ENCODE measurements at regions not wholly inside any gene's neighbourhood (a gene's known extent, or its start where the extent isn't known, plus 50 kb on each side); places are given as distances from the start of the nearest gene placed in this dataset.

- H3K9me3 Mint-ChIP-seq = peaks cover 0 to 10% (median 6%) of the 10 kb centered on the region in 9 donors
- H3K27me3 Mint-ChIP-seq = peaks cover 12 to 31% (median 19%) of the 10 kb centered on the region in 5 donors
- no peak overlapping the region for H3K4me3 Mint-ChIP-seq
- H3K4me1 Mint-ChIP-seq = no peaks in the 10 kb centered on the region
- no peak for ATAC-seq
- H3K36me3 Mint-ChIP-seq = peaks cover 0 to 11% (median 0%) of the 10 kb centered on the region in 3 donors
- DNase-seq = no peak
- no peak overlapping the region for H3K27ac Mint-ChIP-seq
- POLR2A ChIA-PET = interaction anchor here (0.6 kb wide), 1 partner anchor 123 kb away, joined by 3 read pairs; no protein-coding TSS in a partner anchor
Observed at GRCh38 chr2:54360055-54360792, 95.9 kb upstream of the SPTBN1 start.

- no peak for ATAC-seq
- no peak overlapping the region for H3K4me3 Mint-ChIP-seq
- H3K9me3 Mint-ChIP-seq = peaks cover 13 to 49% (median 25%) of the 10 kb centered on the region in 9 donors
- H3K4me1 Mint-ChIP-seq = no peaks in the 10 kb centered on the region
- no peak for DNase-seq
- H3K27ac Mint-ChIP-seq = no peak overlapping the region
- POLR2A ChIA-PET = no interaction called here
- H3K36me3 Mint-ChIP-seq = peaks cover 0 to 30% (median 8%) of the 10 kb centered on the region in 3 donors
- peaks cover 8 to 23% (median 16%) of the 10 kb centered on the region in 5 donors for H3K27me3 Mint-ChIP-seq
Observed at GRCh38 chr2:54364409-54364808, 91.7 kb upstream of the SPTBN1 start.

GRCh38 chr2:54365661-54366060 is 90.5 kb upstream of the SPTBN1 start:
- no peak overlapping the region for H3K27ac Mint-ChIP-seq
- peaks cover 13 to 56% (median 25%) of the 10 kb centered on the region in 9 donors for H3K9me3 Mint-ChIP-seq
- no peaks in the 10 kb centered on the region for H3K4me1 Mint-ChIP-seq
- DNase-seq (no peak), ATAC-seq (no peak)
- POLR2A ChIA-PET = no interaction called here
- H3K36me3 Mint-ChIP-seq = peaks cover 0 to 31% (median 8%) of the 10 kb centered on the region in 3 donors
- H3K4me3 Mint-ChIP-seq = no peak overlapping the region
- peaks cover 4 to 12% (median 10%) of the 10 kb centered on the region in 5 donors for H3K27me3 Mint-ChIP-seq

- H3K4me3 Mint-ChIP-seq = no peak overlapping the region
- peaks cover 4 to 15% (median 12%) of the 10 kb centered on the region in 5 donors for H3K27me3 Mint-ChIP-seq
- DNase-seq (no peak), ATAC-seq (no peak)
- H3K9me3 Mint-ChIP-seq = peaks cover 13 to 56% (median 25%) of the 10 kb centered on the region in 9 donors
- POLR2A ChIA-PET = no interaction called here
- no peaks in the 10 kb centered on the region for H3K4me1 Mint-ChIP-seq
- no peak overlapping the region for H3K27ac Mint-ChIP-seq
- peaks cover 0 to 31% (median 8%) of the 10 kb centered on the region in 3 donors for H3K36me3 Mint-ChIP-seq
Observed at GRCh38 chr2:54366487-54367280, 89.4 kb upstream of the SPTBN1 start.

GRCh38 chr2:54370405-54371104 is 85.6 kb upstream of the SPTBN1 start:
- DNase-seq = no peak
- peaks cover 0 to 22% (median 8%) of the 10 kb centered on the region in 3 donors for H3K36me3 Mint-ChIP-seq
- no peaks in the 10 kb centered on the region for H3K4me1 Mint-ChIP-seq
- peaks cover 2 to 19% (median 13%) of the 10 kb centered on the region in 5 donors for H3K27me3 Mint-ChIP-seq
- H3K9me3 Mint-ChIP-seq = peaks cover 0 to 43% (median 24%) of the 10 kb centered on the region in 9 donors
- no peak overlapping the region for H3K4me3 Mint-ChIP-seq
- no peak overlapping the region for H3K27ac Mint-ChIP-seq
- POLR2A ChIA-PET = no interaction called here
- ATAC-seq = no peak

GRCh38 chr2:54371460-54372065 is 84.6 kb upstream of the SPTBN1 start:
- H3K4me3 Mint-ChIP-seq = no peak overlapping the region
- POLR2A ChIA-PET = no interaction called here
- H3K9me3 Mint-ChIP-seq = peaks cover 0 to 35% (median 18%) of the 10 kb centered on the region in 9 donors
- no peaks in the 10 kb centered on the region for H3K4me1 Mint-ChIP-seq
- H3K27me3 Mint-ChIP-seq = peaks cover 3 to 20% (median 19%) of the 10 kb centered on the region in 5 donors
- no peak for DNase-seq
- H3K27ac Mint-ChIP-seq = no peak overlapping the region
- ATAC-seq = no peak
- peaks cover 0 to 18% (median 8%) of the 10 kb centered on the region in 3 donors for H3K36me3 Mint-ChIP-seq

- Mint-ChIP-seq H3K4me3 (no peak overlapping the region), H3K4me1 (no peaks in the 10 kb centered on the region), H3K9me3 (peaks cover 0 to 27% (median 15%) of the 10 kb centered on the region in 9 donors), H3K36me3 (peaks cover 0 to 18% (median 8%) of the 10 kb centered on the region in 3 donors), H3K27ac (no peak overlapping the region), H3K27me3 (peaks cover 3 to 22% (median 19%) of the 10 kb centered on the region in 5 donors)
- DNase-seq = no peak
- no peak for ATAC-seq
- POLR2A ChIA-PET = no interaction called here
Observed at GRCh38 chr2:54372361-54372760, 83.8 kb upstream of the SPTBN1 start.

GRCh38 chr2:54373855-54374254 is 82.3 kb upstream of the SPTBN1 start:
- Mint-ChIP-seq H3K27ac (no peak overlapping the region), H3K9me3 (peaks cover 0 to 12% (median 4%) of the 10 kb centered on the region in 9 donors), H3K27me3 (peaks cover 3 to 23% (median 19%) of the 10 kb centered on the region in 5 donors), H3K4me1 (no peaks in the 10 kb centered on the region), H3K36me3 (peaks cover 0 to 7% (median 2%) of the 10 kb centered on the region in 3 donors), H3K4me3 (no peak overlapping the region)
- ATAC-seq (no peak), DNase-seq (no peak)
- POLR2A ChIA-PET = no interaction called here

- Mint-ChIP-seq H3K27me3 (peaks cover 3 to 23% (median 19%) of the 10 kb centered on the region in 5 donors), H3K27ac (no peak overlapping the region), H3K36me3 (no peaks in the 10 kb centered on the region), H3K4me1 (no peaks in the 10 kb centered on the region), H3K4me3 (no peak overlapping the region), H3K9me3 (peaks cover 0 to 3% (median 0%) of the 10 kb centered on the region in 9 donors)
- POLR2A ChIA-PET = no interaction called here
- ATAC-seq = no peak
- DNase-seq = no peak
Observed at GRCh38 chr2:54374591-54375364, 81.3 kb upstream of the SPTBN1 start.

- Mint-ChIP-seq H3K4me1 (no peaks in the 10 kb centered on the region), H3K27me3 (peaks cover 3 to 20% (median 17%) of the 10 kb centered on the region in 5 donors), H3K27ac (no peak overlapping the region), H3K36me3 (no peaks in the 10 kb centered on the region), H3K9me3 (peaks cover 0 to under 1% (median 0%) of the 10 kb centered on the region in 9 donors), H3K4me3 (no peak overlapping the region)
- ATAC-seq (no peak), DNase-seq (no peak)
- POLR2A ChIA-PET = no interaction called here
Observed at GRCh38 chr2:54377451-54377850, 78.7 kb upstream of the SPTBN1 start.

- H3K4me3 Mint-ChIP-seq = no peak overlapping the region
- peaks cover 3 to 18% (median 15%) of the 10 kb centered on the region in 5 donors for H3K27me3 Mint-ChIP-seq
- POLR2A ChIA-PET = no interaction called here
- DNase-seq (no peak), ATAC-seq (no peak)
- H3K9me3 Mint-ChIP-seq = peaks cover 0 to 3% (median 0%) of the 10 kb centered on the region in 9 donors
- no peaks in the 10 kb centered on the region for H3K4me1 Mint-ChIP-seq
- H3K27ac Mint-ChIP-seq = no peak overlapping the region
- H3K36me3 Mint-ChIP-seq = no peaks in the 10 kb centered on the region
Observed at GRCh38 chr2:54377901-54378493, 78.1 kb upstream of the SPTBN1 start.
